MM.1S (cell line): ENCODE measurements at regions not wholly inside any gene's neighbourhood (a gene's known extent, or its start where the extent isn't known, plus 50 kb on each side); places are given as distances from the start of the nearest gene placed in this dataset.

ENCODE experiments used
- EZH2 ChIP-seq: fragments of 300-600 bp; sonication (generic); optimal IDR thresholded peaks from 2 replicates; pipeline ENCODE3; 2017; ENCODE audit warnings: low read depth, mild to moderate bottlenecking, antibody characterized with exemption, low read length, mixed read lengths
- EZH2phosphoT487 ChIP-seq: fragments of 300-600 bp; sonication (generic); IDR thresholded peaks from 2 replicates; pipeline ENCODE4 v1.6.1; 2018; ENCODE audit warnings: antibody characterized with exemption, low read length
- TF ChIP-seq, protein P1 (sequence below): fragments of 300-600 bp; sonication (generic); IDR thresholded peaks from 2 replicates; pipeline ENCODE4 v1.5.1; 2016; ENCODE audit warnings: antibody characterized with exemption, low read length, mixed read lengths

DNA sequence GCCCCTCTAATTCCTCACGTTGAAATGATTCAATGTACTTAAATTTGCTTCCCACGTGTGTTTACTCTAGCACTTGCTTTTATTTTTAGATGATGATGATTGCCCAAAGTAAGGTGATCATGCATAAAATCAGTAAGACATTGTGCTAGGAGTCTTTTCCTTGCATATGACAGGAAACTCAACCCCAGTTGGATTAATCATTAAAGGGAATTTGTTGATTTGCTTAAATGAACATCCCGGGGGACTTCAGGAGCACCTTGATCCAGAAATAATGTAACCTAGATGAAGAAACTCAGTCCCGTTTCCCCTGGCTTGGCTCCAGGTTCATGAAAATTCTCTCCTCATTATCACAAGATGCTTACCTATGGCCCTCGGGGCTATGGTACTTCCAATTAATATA, 106.1 kb upstream of the STC2 start:
- TF ChIP-seq, protein P1, sequence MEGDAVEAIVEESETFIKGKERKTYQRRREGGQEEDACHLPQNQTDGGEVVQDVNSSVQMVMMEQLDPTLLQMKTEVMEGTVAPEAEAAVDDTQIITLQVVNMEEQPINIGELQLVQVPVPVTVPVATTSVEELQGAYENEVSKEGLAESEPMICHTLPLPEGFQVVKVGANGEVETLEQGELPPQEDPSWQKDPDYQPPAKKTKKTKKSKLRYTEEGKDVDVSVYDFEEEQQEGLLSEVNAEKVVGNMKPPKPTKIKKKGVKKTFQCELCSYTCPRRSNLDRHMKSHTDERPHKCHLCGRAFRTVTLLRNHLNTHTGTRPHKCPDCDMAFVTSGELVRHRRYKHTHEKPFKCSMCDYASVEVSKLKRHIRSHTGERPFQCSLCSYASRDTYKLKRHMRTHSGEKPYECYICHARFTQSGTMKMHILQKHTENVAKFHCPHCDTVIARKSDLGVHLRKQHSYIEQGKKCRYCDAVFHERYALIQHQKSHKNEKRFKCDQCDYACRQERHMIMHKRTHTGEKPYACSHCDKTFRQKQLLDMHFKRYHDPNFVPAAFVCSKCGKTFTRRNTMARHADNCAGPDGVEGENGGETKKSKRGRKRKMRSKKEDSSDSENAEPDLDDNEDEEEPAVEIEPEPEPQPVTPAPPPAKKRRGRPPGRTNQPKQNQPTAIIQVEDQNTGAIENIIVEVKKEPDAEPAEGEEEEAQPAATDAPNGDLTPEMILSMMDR = no peak
- no peak for TF ChIP-seq EZH2phosphoT487
- TF ChIP-seq EZH2 = no peak
